HG03135 (cell line): ENCODE measurements at regions not wholly inside any gene's neighbourhood (a gene's known extent, or its start where the extent isn't known, plus 50 kb on each side); places are given as distances from the start of the nearest gene placed in this dataset.

Source experiments
- ATAC-seq: cut with Tn5 transposase; IDR thresholded peaks from one replicate; pipeline ENCODE4 v1.9.1; 2021; ENCODE audit warnings: mild to moderate bottlenecking, moderate library complexity; ENCODE audit not compliant: unreplicated experiment

GRCh38 chr12:92504594-92504981, 198.2 kb upstream of the PLEKHG7 start:
- no peak for ATAC-seq

DNA sequence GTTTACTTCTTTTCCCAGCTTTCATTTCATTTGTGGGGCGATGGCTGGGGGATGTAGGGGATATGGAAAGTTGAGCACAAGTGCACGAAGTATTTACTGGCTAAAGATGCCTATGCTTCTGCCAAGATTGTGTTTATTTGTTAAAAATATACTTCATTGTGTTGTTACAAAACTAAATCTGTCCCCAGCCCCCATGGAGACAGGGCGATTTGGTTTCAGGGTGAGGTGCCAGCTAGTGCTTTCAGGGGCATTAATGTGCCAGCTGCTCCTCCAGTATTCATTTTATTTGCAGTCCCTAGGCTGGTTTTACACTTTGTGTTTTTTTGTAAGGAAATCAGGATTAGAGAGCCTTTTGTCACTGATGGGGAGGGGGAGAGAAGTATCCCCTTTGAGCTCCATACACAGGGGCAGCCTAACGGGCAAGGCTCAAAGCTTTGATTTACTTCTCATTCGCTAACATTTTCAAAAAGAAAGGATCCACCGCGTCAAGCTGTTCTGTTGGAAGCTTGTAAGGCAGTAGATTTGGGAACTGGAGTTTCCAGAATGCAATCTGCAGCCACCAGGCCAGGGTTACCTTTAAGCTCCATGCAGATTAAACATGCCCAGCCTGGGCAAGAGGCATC, 198.7 kb upstream of the PLEKHG7 start:
- ATAC-seq, result no peak

DNA sequence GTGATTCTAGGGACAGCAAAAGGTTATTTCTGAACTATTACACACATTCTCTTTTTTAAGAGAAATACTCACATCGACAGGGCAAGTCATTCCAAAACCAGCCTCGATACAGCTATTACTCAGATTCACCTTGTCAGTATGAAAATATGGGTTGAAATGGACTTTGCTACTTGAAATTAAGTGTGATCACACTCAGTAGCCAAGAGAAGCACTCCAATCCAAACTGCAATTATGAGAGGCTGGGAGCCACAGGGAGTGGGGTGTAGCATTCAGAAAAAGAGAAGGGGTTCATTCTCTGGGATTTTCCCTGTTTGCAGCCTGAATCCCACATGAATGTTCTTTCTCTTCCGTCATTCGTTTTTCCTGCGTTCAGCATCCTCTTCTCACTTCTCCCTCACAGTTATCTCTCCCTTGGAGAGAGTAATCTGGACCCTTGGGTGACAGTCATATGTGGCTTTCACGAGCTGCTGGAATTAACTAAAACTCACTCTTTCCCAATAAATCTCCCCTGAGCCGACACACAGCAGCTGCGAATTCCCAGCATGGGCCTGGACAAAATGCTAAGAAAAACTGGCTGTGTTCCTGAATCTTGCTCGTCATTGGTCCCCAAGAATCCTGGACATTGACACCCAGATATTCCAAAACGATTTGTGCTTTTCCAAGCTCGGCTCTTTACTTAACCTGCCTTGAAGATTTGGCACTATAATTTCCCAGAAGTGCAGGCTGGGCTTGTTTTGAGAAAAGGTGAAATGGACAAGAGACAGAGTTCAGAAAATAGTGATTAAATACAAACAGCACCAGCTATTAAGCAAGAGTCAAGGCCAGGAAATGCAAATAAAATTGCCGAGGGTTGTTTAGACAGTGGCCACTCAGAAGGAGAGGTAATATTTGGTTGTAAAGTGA, 199.5 kb upstream of the PLEKHG7 start:
- ATAC-seq, result peak; percentile 56

GRCh38 chr12:92502417-92503028, 200.3 kb upstream of the PLEKHG7 start:
- peak; percentile 54 for ATAC-seq

DNA sequence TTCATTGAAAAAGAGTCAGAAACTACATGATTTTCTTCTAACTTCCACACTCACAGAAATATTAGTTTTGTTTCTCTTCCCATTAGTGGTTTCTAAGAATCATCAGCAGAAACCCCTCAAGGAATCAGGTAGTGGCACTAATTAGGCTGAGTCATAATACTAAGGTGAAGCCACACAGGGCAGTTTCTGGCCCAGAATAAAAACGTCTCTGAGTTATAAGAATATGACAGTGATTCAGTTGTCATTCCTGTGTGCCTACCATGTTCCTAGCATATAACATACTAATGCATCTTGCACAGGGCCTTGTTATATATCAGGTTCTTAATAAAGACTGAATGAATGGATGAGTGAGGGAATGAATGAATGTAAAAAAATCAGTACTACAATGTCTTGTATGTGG, 206.0 kb upstream of the PLEKHG7 start:
- ATAC-seq, result no peak

DNA sequence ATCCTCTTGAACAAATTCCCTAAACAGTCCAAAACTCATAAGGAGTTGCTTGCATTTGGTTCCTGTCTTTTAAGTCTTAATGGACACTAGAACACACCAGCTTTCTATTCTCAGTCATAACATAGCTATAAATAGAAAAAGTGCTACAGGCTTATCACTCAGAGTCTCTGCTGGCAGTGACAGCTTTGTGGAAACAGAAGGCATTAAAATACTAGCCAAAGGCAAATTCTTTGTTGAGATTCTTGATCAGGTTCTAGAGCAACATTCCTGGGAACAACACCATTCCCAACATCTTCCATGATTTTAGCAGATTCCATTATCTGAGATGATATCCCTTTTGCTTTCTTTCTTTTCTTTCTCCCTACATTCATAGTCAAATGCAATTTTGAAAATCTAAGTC, 207.7 kb upstream of the PLEKHG7 start:
- no peak for ATAC-seq

DNA sequence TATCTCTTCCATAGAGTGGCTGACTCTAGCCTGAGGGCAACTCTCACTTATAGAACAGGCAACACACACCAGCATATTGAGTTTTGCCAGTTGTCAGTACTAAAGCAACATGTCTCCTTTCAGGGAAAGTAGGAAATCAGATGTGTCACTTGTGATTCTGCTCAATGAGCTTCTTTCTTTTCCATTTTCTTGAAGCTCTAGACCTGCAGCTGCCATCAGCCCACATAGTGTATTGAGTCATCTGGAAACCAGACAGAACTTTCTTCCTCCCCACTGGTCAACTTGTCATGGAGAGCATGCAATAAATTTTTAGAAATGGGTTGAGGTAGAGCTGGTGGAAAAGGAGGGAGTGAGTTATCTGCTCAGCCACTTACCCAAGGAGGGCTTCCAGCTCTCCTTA, 209.0 kb upstream of the PLEKHG7 start:
- peak; percentile 64 for ATAC-seq

DNA sequence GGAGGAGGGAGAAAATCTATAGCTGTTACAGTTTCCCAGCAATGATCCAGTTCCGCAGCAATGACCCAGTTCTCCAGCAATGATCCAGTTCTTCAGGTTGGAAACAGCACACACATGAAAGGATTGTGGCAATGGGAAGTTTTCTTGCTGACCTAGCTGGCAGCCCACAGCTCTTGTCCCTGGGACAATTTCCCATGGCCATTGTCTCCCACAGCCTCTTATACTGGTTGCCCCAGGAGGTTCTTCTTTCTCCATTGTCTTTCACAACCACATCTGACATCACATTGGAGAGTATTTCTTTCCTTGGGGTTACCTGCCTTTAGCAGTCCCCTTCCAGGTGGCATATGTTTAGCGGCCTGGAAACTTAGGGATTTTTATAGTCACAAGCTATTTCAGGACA, 209.8 kb upstream of the PLEKHG7 start:
- ATAC-seq, result no peak

- ATAC-seq, result no peak
These were observed 210.5 kb upstream of the PLEKHG7 start for GRCh38 chr12:92492291-92492690.

DNA sequence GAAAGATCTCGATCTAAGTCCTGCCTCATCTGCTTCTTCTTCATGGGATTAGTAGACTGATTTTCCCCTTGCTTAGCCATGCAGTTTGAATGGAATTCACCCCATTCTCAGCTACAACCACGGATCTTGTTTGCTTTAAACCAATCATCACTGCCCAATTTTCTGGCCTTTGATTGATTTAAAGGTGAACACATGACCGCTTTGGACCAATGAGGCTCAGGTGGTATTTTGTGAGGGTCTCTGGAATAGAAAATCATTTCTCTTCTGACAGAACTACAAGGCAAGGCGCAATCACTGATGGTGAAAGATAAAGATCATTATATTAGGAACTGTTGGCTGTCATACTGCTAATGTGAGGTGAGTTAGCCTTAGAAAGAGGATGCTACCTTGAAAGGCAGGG, 213.0 kb upstream of the PLEKHG7 start:
- no peak for ATAC-seq

DNA sequence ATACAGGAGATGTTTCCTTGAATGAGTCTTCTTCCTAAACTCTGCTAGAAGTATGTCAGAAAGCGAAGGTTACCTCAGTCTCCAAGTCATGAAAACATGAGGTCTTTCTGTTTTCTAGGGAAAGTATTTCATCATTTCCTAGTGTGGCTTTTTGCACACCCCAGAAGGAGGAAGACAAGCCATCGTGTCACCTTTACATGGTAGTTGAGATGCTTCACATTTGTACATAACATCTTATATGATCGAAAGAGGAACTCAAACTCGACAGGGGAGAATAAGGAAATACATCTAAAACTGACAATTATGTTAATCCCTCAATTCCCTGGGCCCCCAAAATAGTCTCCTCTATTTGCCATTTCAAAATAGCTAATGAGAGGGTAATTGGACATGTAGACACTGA, 214.1 kb upstream of the PLEKHG7 start:
- no peak for ATAC-seq

- ATAC-seq, result no peak
These were observed 215.7 kb upstream of the PLEKHG7 start for GRCh38 chr12:92487138-92487485.

DNA sequence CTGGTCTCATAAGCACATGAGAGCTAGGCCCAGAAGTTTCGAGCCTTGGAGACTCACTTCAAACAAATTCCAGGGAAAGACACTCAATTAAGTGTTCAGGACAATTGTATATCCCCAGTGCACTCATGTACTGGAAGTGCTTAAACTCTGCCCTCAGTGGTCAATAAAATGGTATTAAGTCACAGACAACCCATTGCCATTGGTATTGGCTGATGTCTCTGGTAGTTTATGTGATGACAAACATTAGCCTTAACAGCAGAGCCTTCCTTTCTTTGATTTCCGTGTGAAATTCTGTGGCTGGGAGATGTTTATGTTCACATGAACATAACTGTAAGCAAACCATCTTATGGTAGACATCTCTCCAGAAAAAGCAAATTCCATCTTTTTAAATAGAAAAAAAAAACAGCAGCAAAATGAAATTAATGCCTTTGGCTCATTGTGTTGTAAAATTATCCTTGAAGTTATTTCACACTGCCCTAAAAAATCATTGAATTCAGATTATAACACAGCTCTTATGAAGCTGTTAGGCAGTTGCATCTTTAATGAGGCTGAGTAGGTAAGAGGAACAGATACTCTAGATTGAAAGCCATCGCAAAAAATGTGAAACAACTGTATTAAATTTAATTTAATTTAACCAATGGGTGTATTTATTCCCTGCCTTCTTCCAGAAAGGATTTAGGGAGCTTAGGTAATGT, 216.2 kb upstream of the PLEKHG7 start:
- ATAC-seq, result no peak

- no peak for ATAC-seq
These were observed 217.1 kb upstream of the PLEKHG7 start for GRCh38 chr12:92485351-92486348.

DNA sequence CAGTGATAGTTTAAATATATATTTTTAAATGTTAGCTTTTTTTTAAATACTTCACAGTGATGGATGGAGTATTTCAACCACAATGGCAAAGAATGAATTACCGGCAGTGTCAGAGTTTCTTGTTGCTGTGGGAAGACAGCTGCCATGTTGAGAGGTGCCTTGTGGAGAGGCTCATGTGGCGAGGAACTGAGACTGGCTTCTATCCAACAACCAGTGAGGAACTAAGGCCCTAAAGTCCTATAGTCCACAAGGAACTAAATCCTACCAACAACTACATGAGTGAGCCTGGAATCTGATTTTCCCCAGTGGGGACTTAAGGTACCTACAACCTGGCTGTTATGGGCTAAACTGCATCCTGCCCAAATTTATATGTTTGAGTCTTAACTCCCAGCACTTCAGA, 220.2 kb upstream of the PLEKHG7 start:
- ATAC-seq, result no peak

DNA sequence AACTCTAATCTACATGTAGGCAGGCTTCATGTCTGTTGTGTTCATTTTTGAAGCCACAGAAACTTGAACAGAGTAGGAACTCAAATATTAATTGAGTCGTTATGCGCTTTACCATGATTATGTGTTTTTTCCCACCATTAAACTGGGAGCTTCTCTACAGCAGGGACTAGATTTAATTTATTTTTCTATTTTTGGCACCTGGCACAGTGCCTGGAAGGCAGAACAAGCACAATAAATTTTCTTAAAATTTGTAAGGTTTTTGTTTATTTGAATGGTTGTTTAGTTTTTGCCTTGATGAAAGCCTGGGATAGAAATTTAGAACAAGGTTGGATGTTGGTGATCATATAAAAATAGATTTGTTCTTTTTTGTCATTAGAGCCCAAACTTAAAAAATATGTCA, 221.7 kb upstream of the PLEKHG7 start:
- no peak for ATAC-seq

DNA sequence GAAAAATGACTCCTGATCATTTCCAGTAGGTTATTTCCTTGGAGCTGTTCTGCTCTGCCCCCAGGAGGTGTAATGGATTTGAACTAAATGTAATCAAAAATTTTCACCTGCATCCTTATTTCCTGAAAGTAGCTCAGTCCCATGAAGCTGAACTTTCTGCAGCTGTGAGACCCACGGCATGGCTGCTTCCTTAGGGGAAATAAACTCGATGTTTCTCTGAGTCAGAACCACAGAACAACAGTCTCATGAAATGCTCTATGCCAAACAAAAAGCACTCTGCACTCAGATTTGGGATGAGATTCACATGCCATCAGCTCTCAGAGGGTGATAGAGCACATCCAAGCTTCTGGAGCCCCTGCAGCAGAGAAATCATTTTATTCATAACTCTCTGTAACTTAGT, 224.1 kb upstream of the PLEKHG7 start:
- no peak for ATAC-seq

DNA sequence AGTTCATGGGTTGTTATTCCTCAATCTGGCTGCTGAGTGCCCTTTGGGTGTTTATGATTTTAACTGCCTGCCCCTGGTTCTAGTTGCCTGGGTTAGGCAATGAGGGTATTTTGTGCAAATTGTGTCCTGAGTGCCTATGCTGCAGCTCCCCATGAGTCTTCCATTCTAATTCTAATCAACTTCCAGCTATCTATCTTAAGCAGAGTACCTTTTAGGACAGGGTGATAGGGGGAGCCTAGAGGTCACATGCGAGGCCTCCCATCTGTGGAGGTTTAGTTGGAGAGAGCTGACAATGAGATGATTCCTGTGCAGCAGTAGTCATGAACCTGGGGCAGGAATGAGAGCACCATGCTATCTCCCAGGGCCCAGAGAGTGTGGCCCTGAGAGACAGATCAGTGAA, 225.9 kb upstream of the PLEKHG7 start:
- no peak for ATAC-seq

DNA sequence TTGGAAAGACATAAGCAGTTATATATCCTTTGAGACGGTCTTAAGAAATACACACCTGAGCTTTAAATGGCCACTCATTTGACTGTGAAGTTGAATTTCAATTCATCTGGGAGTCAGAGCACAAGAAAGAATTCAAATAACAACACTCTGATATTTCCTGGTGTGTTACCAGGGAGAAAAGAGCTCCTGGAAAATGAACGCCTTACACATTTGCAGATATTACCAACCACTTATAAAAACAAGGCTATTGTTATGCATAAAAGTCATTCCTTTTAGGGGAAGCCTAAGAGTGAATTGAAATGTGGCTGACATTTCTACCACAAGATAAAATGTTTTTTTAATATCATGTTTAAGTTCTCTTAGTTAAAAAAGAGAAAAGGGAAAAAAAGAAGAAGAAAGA, 229.2 kb upstream of the PLEKHG7 start:
- ATAC-seq, result no peak

GRCh38 chr12:92472201-92472600, 230.6 kb upstream of the PLEKHG7 start:
- ATAC-seq, result no peak
